ENCODE measurements at regions not wholly inside any gene's neighbourhood (a gene's known extent, or its start where the extent isn't known, plus 50 kb on each side); places are given as distances from the start of the nearest gene placed in this dataset.

GRCh38 chrX:149185087-149185486, 320.0 kb downstream of the IDS start:
- TF ChIP-seq CTCF (conservative IDR thresholded peaks at IDR 0.05 in 1 of 2, IDR thresholded peaks at IDR 0.05 in 1 of 2; ENCODE audit: extremely low read depth in 1 of 2, insufficient read depth in 1 of 2, low read depth in 1 of 2, low read length in 2 of 2), result no peak
- no peak for TF ChIP-seq EZH2 (IDR thresholded peaks at IDR 0.05; ENCODE audit: borderline replicate concordance, low read length)

Data from mammary epithelial cell (primary cell).